HCT116 (cell line): ENCODE measurements at regions not wholly inside any gene's neighbourhood (a gene's known extent, or its start where the extent isn't known, plus 50 kb on each side); places are given as distances from the start of the nearest gene placed in this dataset.

ENCODE experiments used
- ATAC-seq: fragments of 200-7000 bp; cut with Tn5 transposase; 2 replicates; pipeline ENCODE4 v1.9.1; 2020; ENCODE audit warnings: mild to moderate bottlenecking, moderate library complexity
- BruUV-seq: library from RNA; stranded (reverse); fragments of 400-500 nt; replicated peaks from 2 replicates; lab custom pipeline; 2021; lab: Mats Ljungman, UMichigan
- CTCF ChIA-PET: fragments of 300-600 bp; sonication (Branson Sonifier 250); formaldehyde crosslinking; loops from one replicate; lab custom pipeline; 2021; ENCODE audit warnings: antibody characterized with exemption; lab: Charles Lee
- POLR2A ChIA-PET: fragments of 300-600, 350-600 bp; sonication (Branson Sonifier 250); formaldehyde crosslinking; loops from one replicate; lab custom pipeline; 2021; ENCODE audit warnings: antibody characterized with exemption; lab: Charles Lee
- RAD21 ChIA-PET, 2 experiments: fragments of 300-600 bp; sonication (Branson Sonifier 250); formaldehyde crosslinking; loops; one replicate each; lab custom pipeline; 2023; ENCODE audit warnings: low total read pairs in 2 of 2; ENCODE audit not compliant: uncharacterized antibody in 2 of 2, unreplicated experiment in 2 of 2, low non-redundant PET in 1 of 2; lab: Charles Lee
- DNase-seq: peaks from one replicate; pipeline ENCODE4 v3.0.0-alpha.2; 2010; ENCODE audit warnings: low read depth, low spot score
- H2AFZ ChIP-seq: fragments of 200-600 bp; shearing (Covaris generic), sonication (generic); 2 replicates; pipeline ENCODE4 v1.6.1; 2017; ENCODE audit warnings: low read depth, mixed run types, mixed read lengths, antibody characterized with exemption, low read length; ENCODE audit not compliant: poor library complexity, severe bottlenecking
- H3K27ac ChIP-seq: 2 replicates; pipeline ENCODE4 v1.5.1; 2012; ENCODE audit warnings: low read depth, low read length
- H3K27me3 ChIP-seq: fragments of 200-600 bp; sonication (generic); 2 replicates; pipeline ENCODE4 v1.6.1; 2016; ENCODE audit warnings: mixed run types, low read length, mixed read lengths; ENCODE audit not compliant: insufficient read depth
- H3K36me3 ChIP-seq, 2 experiments: fragments of 200-500 bp in 1 of 2; fragments of 200-600 bp in 1 of 2; sonication (Bioruptor generic) in 1 of 2; sonication (generic) in 1 of 2; 2 replicates each; pipeline versions ENCODE4 v1.5.1 to v1.6.1; 2014 to 2016; ENCODE audit warnings: low read length in 2 of 2, inconsistent platforms in 1 of 2, mixed read lengths in 1 of 2, mixed run types in 1 of 2; ENCODE audit not compliant: insufficient read depth in 2 of 2, control insufficient read depth in 1 of 2
- H3K4me1 ChIP-seq, 2 experiments: fragments of 200-600 bp in 1 of 2; sonication (generic) in 1 of 2; 2 replicates each; pipeline versions ENCODE4 v1.5.1 to v1.6.1; 2012 to 2017; ENCODE audit warnings: low read length in 2 of 2, inconsistent platforms in 1 of 2, mild to moderate bottlenecking in 1 of 2, mixed read lengths in 1 of 2, mixed run types in 1 of 2, moderate library complexity in 1 of 2; ENCODE audit not compliant: insufficient read depth in 2 of 2, control insufficient read depth in 1 of 2
- H3K4me2 ChIP-seq: fragments of 200-600 bp; sonication (generic); 2 replicates; pipeline ENCODE4 v1.6.1; 2017; ENCODE audit warnings: mixed run types, low read length, mixed read lengths
- H3K4me3 ChIP-seq, 2 experiments: fragments of 200-600 bp in 1 of 2; sonication (generic) in 1 of 2; replicated peaks in 1 of 2; 2 replicates each; pipeline ENCODE4 v1.5.1; 2011 to 2016; ENCODE audit warnings: low read length in 2 of 2, control low read depth in 1 of 2, low read depth in 1 of 2, mild to moderate bottlenecking in 1 of 2, mixed read lengths in 1 of 2, mixed run types in 1 of 2
- H3K79me2 ChIP-seq: fragments of 200-600 bp; sonication (generic); 2 replicates; pipeline ENCODE4 v1.6.1; 2017; ENCODE audit warnings: mild to moderate bottlenecking, mixed run types, low read length, moderate library complexity, mixed read lengths; ENCODE audit not compliant: insufficient read depth
- H3K9ac ChIP-seq: fragments of 200-600 bp; sonication (generic); 2 replicates; pipeline ENCODE4 v1.6.1; 2016; ENCODE audit warnings: low read length, mixed read lengths
- H3K9me2 ChIP-seq: fragments of 200-600 bp; sonication (generic), shearing (Covaris generic); 2 replicates; pipeline ENCODE4 v1.6.1; 2017; ENCODE audit warnings: mixed run types, mild to moderate bottlenecking, moderate library complexity; ENCODE audit not compliant: insufficient read depth
- H3K9me3 ChIP-seq, 2 experiments: fragments of 200-500 bp in 1 of 2; fragments of 200-600 bp in 1 of 2; sonication (Bioruptor generic) in 1 of 2; sonication (generic) in 1 of 2; 2 replicates each; pipeline ENCODE4 v1.6.1; 2014 to 2017; ENCODE audit warnings: low read length in 2 of 2, mixed read lengths in 2 of 2, inconsistent platforms in 1 of 2, low read depth in 1 of 2, mild to moderate bottlenecking in 1 of 2, mixed run types in 1 of 2, moderate library complexity in 1 of 2; ENCODE audit not compliant: control insufficient read depth in 1 of 2, insufficient read depth in 1 of 2
- H4K20me1 ChIP-seq: fragments of 200-600 bp; sonication (generic), shearing (Covaris generic); 2 replicates; pipeline ENCODE4 v1.6.1; 2017; ENCODE audit warnings: mixed run types, mild to moderate bottlenecking, moderate library complexity; ENCODE audit not compliant: insufficient read depth
- CBX3 ChIP-seq: IDR thresholded peaks from 2 replicates; pipeline ENCODE4 v1.6.1; 2012; ENCODE audit warnings: low read depth
- CEBPB ChIP-seq: IDR thresholded peaks from 2 replicates; pipeline ENCODE4 v1.6.1; 2012; ENCODE audit warnings: low read depth
- EZH2 ChIP-seq: fragments of 200-600 bp; sonication (generic); IDR thresholded peaks from 2 replicates; pipeline ENCODE4 v1.6.1; 2017; ENCODE audit warnings: antibody characterized with exemption, mixed run types
- JUND ChIP-seq: IDR thresholded peaks from 2 replicates; pipeline ENCODE4 v1.6.1; 2012
- POLR2A ChIP-seq: IDR thresholded peaks from 2 replicates; pipeline ENCODE4 v1.7.0; 2011; ENCODE audit warnings: borderline replicate concordance; ENCODE audit not compliant: insufficient read depth, insufficient read length; ENCODE audit errors: extremely low read depth
- POLR2AphosphoS5 ChIP-seq: IDR thresholded peaks from 2 replicates; pipeline ENCODE4 v1.6.1; 2011; ENCODE audit warnings: mild to moderate bottlenecking, low read depth, low read length, moderate library complexity
- RAD21 ChIP-seq: IDR thresholded peaks from 2 replicates; pipeline ENCODE4 v1.6.1; 2012; ENCODE audit warnings: low read depth, mild to moderate bottlenecking
- SIN3A ChIP-seq: IDR thresholded peaks from 2 replicates; pipeline ENCODE4 v1.6.1; 2012; ENCODE audit warnings: low read depth
- SP1 ChIP-seq: IDR thresholded peaks from 2 replicates; pipeline ENCODE4 v1.6.1; 2012; ENCODE audit warnings: low read depth
- intact Hi-C: fragments of 100-400 bp; cut with micrococcal nuclease; formaldehyde crosslinking; loops from 2 replicates; pipeline ENCODE4 v1.10.0; 2022
- TF ChIP-seq, protein P1 (sequence below): IDR thresholded peaks from 2 replicates; pipeline ENCODE4 v1.6.1; 2011; ENCODE audit warnings: mild to moderate bottlenecking, low read length, moderate library complexity; ENCODE audit not compliant: insufficient replicate concordance; ENCODE audit errors: extremely low read depth
- TF ChIP-seq, protein P2 (sequence below): IDR thresholded peaks from 2 replicates; pipeline ENCODE4 v1.6.1; 2012
- TF ChIP-seq, protein P3 (sequence below), 3 experiments: fragments of 200-600 bp in 1 of 3; sonication (generic) in 1 of 3; IDR thresholded peaks in 2 of 3; conservative IDR thresholded peaks in 1 of 3; 2 replicates each; pipeline ENCODE4 v1.5.1; 2012 to 2017; ENCODE audit warnings: low read depth in 2 of 3, low read length in 2 of 3, antibody characterized with exemption in 1 of 3, borderline replicate concordance in 1 of 3, control low read depth in 1 of 3, mild to moderate bottlenecking in 1 of 3, mixed read lengths in 1 of 3, mixed run types in 1 of 3, moderate library complexity in 1 of 3; ENCODE audit not compliant: insufficient read depth in 1 of 3
- TF ChIP-seq, protein P4 (sequence below): IDR thresholded peaks from 2 replicates; pipeline ENCODE4 v1.6.1; 2012

DNA sequence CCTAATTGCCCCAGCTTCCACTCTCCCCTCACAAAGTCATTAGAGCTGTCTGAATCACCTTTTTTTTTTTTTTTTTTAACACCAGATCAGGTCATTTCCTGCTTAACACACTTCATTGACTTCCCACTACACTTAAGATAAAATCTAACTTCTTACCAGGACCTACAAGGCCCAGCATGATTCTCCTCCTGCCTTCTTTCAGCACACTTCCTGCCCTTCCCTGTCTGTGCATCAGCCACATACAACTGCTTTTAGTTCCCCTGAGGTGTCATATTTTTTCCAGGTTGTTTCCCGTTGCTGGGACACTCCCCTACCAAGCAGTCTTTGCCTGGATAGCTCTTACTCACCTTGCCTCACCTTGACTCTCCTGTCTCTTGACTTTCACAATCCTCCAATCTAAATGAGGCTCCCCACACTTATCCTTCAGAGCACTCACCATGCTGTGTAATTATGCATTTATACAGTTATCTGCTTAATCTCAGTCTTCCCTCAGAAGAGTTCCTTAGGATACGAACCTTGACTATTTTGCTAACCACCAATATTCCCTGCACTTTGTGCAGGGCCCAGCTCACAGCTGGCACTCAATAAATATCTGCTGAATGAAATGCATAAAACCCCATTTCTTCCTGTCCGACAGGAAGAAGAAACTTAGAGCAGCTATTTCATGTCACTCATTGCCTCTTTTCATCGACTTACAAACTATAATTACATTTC lies 96.6 kb upstream of the AKIP1 start:
- no peak for ATAC-seq
- Histone ChIP-seq H3K9me2 (no peaks in the 10 kb centered on the region), H4K20me1 (no peaks in the 10 kb centered on the region), H3K4me3 (no peak overlapping the region), H3K79me2 (no peaks in the 10 kb centered on the region), H3K9ac (no peak overlapping the region), H3K36me3 (no peaks in the 10 kb centered on the region), H2AFZ (no peak overlapping the region), H3K9me3 (no peaks in the 10 kb centered on the region), H3K27me3 (no peaks in the 10 kb centered on the region), H3K27ac (no peak overlapping the region), H3K4me1 (peaks cover 0 to 17% of the 10 kb centered on the region in 2 experiments; a peak in 3 of 4 replicates), H3K4me2 (0 out of 2 replicates have a peak overlapping the region, but pooled peaks have one; percentile 9)
- no peak for DNase-seq
- RAD21 ChIA-PET = interaction anchor here in 1 of 2 experiments (0.9 kb wide), 1 partner anchor 145 kb away, joined by 4 read pairs; no protein-coding TSS in a partner anchor
- intact Hi-C loops = no loop called here
- TF ChIP-seq POLR2AphosphoS5 = no peak
- TF ChIP-seq, protein P1, sequence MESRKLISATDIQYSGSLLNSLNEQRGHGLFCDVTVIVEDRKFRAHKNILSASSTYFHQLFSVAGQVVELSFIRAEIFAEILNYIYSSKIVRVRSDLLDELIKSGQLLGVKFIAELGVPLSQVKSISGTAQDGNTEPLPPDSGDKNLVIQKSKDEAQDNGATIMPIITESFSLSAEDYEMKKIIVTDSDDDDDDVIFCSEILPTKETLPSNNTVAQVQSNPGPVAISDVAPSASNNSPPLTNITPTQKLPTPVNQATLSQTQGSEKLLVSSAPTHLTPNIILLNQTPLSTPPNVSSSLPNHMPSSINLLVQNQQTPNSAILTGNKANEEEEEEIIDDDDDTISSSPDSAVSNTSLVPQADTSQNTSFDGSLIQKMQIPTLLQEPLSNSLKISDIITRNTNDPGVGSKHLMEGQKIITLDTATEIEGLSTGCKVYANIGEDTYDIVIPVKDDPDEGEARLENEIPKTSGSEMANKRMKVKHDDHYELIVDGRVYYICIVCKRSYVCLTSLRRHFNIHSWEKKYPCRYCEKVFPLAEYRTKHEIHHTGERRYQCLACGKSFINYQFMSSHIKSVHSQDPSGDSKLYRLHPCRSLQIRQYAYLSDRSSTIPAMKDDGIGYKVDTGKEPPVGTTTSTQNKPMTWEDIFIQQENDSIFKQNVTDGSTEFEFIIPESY = no peak
- TF ChIP-seq, protein P2, sequence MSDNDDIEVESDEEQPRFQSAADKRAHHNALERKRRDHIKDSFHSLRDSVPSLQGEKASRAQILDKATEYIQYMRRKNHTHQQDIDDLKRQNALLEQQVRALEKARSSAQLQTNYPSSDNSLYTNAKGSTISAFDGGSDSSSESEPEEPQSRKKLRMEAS = no peak
- no peak for TF ChIP-seq SIN3A
- no peak for TF ChIP-seq SP1
- no peak for TF ChIP-seq CEBPB
- TF ChIP-seq, protein P3, sequence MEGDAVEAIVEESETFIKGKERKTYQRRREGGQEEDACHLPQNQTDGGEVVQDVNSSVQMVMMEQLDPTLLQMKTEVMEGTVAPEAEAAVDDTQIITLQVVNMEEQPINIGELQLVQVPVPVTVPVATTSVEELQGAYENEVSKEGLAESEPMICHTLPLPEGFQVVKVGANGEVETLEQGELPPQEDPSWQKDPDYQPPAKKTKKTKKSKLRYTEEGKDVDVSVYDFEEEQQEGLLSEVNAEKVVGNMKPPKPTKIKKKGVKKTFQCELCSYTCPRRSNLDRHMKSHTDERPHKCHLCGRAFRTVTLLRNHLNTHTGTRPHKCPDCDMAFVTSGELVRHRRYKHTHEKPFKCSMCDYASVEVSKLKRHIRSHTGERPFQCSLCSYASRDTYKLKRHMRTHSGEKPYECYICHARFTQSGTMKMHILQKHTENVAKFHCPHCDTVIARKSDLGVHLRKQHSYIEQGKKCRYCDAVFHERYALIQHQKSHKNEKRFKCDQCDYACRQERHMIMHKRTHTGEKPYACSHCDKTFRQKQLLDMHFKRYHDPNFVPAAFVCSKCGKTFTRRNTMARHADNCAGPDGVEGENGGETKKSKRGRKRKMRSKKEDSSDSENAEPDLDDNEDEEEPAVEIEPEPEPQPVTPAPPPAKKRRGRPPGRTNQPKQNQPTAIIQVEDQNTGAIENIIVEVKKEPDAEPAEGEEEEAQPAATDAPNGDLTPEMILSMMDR (IDR thresholded peaks at IDR 0.05 in 2 of 3, conservative IDR thresholded peaks at IDR 0.05 in 1 of 3; ENCODE audit: borderline replicate concordance in 1 of 3, insufficient read depth in 1 of 3, low read depth in 2 of 3, low read length in 2 of 3) = no peak
- no peak for TF ChIP-seq CBX3
- TF ChIP-seq POLR2A = no peak
- no peak for TF ChIP-seq JUND
- TF ChIP-seq, protein P4, sequence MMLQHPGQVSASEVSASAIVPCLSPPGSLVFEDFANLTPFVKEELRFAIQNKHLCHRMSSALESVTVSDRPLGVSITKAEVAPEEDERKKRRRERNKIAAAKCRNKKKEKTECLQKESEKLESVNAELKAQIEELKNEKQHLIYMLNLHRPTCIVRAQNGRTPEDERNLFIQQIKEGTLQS = no peak
- TF ChIP-seq EZH2 = no peak
- no peak for TF ChIP-seq RAD21
- no TSS peak for BruUV-seq
- POLR2A ChIA-PET = interaction anchor here (0.7 to 3.3 kb wide), 3 partner anchors 57 to 132 kb away, joined by 3 to 12 read pairs (median 3); partner anchors contain the start of genes RPL27A and TRIM66
- CTCF ChIA-PET = interaction anchor here (0.7 to 1.6 kb wide), 5 partner anchors 9 to 145 kb away, joined by 3 to 6 read pairs (median 3); no protein-coding TSS in a partner anchor
